ENCODE measurements at regions not wholly inside any gene's neighbourhood (a gene's known extent, or its start where the extent isn't known, plus 50 kb on each side); places are given as distances from the start of the nearest gene placed in this dataset.

GRCh38 chr2:129619471-129619870 is 360.0 kb upstream of the RAB6C start:
- ChIA-PET CTCF (no interaction called here), POLR2A (no interaction called here)
- Histone ChIP-seq H3K27me3 (ENCODE audit: control insufficient read depth, insufficient read depth, low read length) (no peaks in the 10 kb centered on the region), H3K9me3 (ENCODE audit: control insufficient read depth, insufficient read depth, low read length) (peaks cover 42% of the 10 kb centered on the region), H3K4me3 (ENCODE audit: low read depth, low read length) (no peak overlapping the region), H3K27ac (ENCODE audit: low read depth, low read length) (no peak overlapping the region)
- no peak for DNase-seq (ENCODE audit: low read depth, low spot score)
- TF ChIP-seq CTCF (IDR thresholded peaks at IDR 0.05; ENCODE audit: low read depth, low read length): no peak

- Histone ChIP-seq H3K9me3 (ENCODE audit: control insufficient read depth, insufficient read depth, low read length) (peaks cover 45% of the 10 kb centered on the region), H3K27ac (ENCODE audit: low read depth, low read length) (no peak overlapping the region), H3K4me3 (ENCODE audit: low read depth, low read length) (no peak overlapping the region), H3K27me3 (ENCODE audit: control insufficient read depth, insufficient read depth, low read length) (no peaks in the 10 kb centered on the region)
- ChIA-PET CTCF (no interaction called here), POLR2A (no interaction called here)
- no peak for TF ChIP-seq CTCF (IDR thresholded peaks at IDR 0.05; ENCODE audit: low read depth, low read length)
- no peak for DNase-seq (ENCODE audit: low read depth, low spot score)
Measured at GRCh38 chr2:129620411-129620810, 359.1 kb upstream of the RAB6C start.

- no peak overlapping the region for H3K4me3 ChIP-seq (ENCODE audit: low read depth, low read length)
- peaks cover 52% of the 10 kb centered on the region for H3K9me3 ChIP-seq (ENCODE audit: control insufficient read depth, insufficient read depth, low read length)
- TF ChIP-seq CTCF (IDR thresholded peaks at IDR 0.05; ENCODE audit: low read depth, low read length): no peak
- no peak for DNase-seq (ENCODE audit: low read depth, low spot score)
- ChIA-PET CTCF (no interaction called here), POLR2A (no interaction called here)
- H3K27ac ChIP-seq (ENCODE audit: low read depth, low read length): no peak overlapping the region
- H3K27me3 ChIP-seq (ENCODE audit: control insufficient read depth, insufficient read depth, low read length): no peaks in the 10 kb centered on the region
Measured at GRCh38 chr2:129623783-129624182, 355.7 kb upstream of the RAB6C start.

- H3K9me3 ChIP-seq (ENCODE audit: control insufficient read depth, insufficient read depth, low read length): peaks cover 41% of the 10 kb centered on the region
- H3K4me3 ChIP-seq (ENCODE audit: low read depth, low read length): no peak overlapping the region
- TF ChIP-seq CTCF (IDR thresholded peaks at IDR 0.05; ENCODE audit: low read depth, low read length): no peak
- DNase-seq (ENCODE audit: low read depth, low spot score): no peak
- no peaks in the 10 kb centered on the region for H3K27me3 ChIP-seq (ENCODE audit: control insufficient read depth, insufficient read depth, low read length)
- ChIA-PET CTCF (no interaction called here), POLR2A (no interaction called here)
- H3K27ac ChIP-seq (ENCODE audit: low read depth, low read length): no peak overlapping the region
Measured at GRCh38 chr2:129627437-129627836, 352.0 kb upstream of the RAB6C start.

GRCh38 chr2:129636692-129637091 is 342.8 kb upstream of the RAB6C start:
- CTCF ChIA-PET: no interaction called here

More at GRCh38 chr2:129636692-129637091, 342.8 kb upstream of the RAB6C start:
- H3K27me3 ChIP-seq (ENCODE audit: control insufficient read depth, insufficient read depth, low read length): no peaks in the 10 kb centered on the region
- POLR2A ChIA-PET: no interaction called here
- H3K4me3 ChIP-seq (ENCODE audit: low read depth, low read length): no peak overlapping the region
- H3K9me3 ChIP-seq (ENCODE audit: control insufficient read depth, insufficient read depth, low read length): peaks cover 41% of the 10 kb centered on the region
- no peak for TF ChIP-seq CTCF (IDR thresholded peaks at IDR 0.05; ENCODE audit: low read depth, low read length)
- DNase-seq (ENCODE audit: low read depth, low spot score): no peak
- no peak overlapping the region for H3K27ac ChIP-seq (ENCODE audit: low read depth, low read length)

All from AG04450 (cell line).